AG09319 (cell line): ENCODE measurements at regions not wholly inside any gene's neighbourhood (a gene's known extent, or its start where the extent isn't known, plus 50 kb on each side); places are given as distances from the start of the nearest gene placed in this dataset.
A peak's percentile ranks its signal among the peaks of the same experiment; 100 is the strongest.

Experiments used
- DNase-seq: peaks from one replicate; pipeline ENCODE4 v3.0.0-alpha.2; 2010; ENCODE audit warnings: low read depth; ENCODE audit errors: extremely low read depth
- TF ChIP-seq, protein P1 (sequence below): IDR thresholded peaks from 2 replicates; pipeline ENCODE4 v1.5.1; 2011; ENCODE audit warnings: low read depth, mild to moderate bottlenecking, inconsistent platforms, low read length, moderate library complexity

DNA sequence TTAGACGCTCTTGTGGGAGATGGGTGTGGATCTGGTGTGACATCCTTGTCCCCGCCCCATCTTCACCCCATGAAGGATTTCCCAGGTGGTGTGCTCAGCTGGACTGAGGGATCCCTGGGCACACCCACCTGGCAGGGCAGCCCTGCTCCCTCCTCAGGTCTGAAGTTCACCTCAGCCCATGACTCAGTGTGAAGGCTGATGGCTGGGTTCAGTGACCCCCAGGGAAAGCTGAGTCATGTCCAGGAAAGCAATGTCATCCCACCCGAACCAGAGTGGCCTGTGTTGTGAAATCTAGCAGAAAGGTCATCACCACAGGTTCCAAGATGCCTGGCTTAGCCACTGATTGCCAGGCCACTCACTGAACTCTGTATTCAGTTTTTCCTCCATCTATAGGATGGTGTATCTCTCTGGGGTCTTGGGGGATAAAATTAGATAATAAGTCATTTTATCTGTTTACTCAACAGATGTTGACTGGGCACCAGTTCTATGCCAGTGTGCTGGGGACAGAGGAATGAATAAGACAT is 97.7 kb upstream of the JUN start:
- DNase-seq = peak; percentile 37
- TF ChIP-seq, protein P1, sequence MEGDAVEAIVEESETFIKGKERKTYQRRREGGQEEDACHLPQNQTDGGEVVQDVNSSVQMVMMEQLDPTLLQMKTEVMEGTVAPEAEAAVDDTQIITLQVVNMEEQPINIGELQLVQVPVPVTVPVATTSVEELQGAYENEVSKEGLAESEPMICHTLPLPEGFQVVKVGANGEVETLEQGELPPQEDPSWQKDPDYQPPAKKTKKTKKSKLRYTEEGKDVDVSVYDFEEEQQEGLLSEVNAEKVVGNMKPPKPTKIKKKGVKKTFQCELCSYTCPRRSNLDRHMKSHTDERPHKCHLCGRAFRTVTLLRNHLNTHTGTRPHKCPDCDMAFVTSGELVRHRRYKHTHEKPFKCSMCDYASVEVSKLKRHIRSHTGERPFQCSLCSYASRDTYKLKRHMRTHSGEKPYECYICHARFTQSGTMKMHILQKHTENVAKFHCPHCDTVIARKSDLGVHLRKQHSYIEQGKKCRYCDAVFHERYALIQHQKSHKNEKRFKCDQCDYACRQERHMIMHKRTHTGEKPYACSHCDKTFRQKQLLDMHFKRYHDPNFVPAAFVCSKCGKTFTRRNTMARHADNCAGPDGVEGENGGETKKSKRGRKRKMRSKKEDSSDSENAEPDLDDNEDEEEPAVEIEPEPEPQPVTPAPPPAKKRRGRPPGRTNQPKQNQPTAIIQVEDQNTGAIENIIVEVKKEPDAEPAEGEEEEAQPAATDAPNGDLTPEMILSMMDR = no peak

DNA sequence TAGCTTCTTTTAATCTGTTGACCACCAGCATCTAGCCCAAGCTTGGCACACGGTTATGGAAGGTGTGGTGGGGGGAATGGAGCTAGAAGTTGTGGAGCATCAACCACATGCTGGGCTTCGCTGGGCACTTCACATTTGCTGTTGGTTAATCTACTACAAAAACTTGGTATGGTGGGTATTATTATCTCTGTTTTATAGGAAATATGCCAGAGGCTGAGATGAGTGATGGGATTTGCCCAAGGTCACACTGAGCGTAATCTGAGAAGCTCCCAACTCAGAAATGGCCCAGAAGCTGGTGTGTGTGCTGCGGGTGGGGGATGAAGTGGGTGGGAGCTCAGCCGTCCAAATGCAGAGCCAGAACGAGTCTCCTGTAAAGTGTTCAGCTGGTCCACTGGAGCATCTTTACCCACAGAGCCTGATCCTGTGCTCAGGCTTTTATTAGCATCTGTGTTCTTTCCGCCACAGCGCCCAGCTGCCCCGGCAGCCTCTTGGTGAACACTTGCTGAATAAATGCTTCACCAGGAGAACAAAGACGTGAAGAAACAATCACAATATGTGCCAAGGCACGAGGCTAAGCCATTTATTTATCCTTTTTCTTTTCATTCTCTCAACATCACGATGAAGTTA is 98.6 kb upstream of the JUN start:
- TF ChIP-seq, protein P1 = no peak
- DNase-seq = no peak

DNA sequence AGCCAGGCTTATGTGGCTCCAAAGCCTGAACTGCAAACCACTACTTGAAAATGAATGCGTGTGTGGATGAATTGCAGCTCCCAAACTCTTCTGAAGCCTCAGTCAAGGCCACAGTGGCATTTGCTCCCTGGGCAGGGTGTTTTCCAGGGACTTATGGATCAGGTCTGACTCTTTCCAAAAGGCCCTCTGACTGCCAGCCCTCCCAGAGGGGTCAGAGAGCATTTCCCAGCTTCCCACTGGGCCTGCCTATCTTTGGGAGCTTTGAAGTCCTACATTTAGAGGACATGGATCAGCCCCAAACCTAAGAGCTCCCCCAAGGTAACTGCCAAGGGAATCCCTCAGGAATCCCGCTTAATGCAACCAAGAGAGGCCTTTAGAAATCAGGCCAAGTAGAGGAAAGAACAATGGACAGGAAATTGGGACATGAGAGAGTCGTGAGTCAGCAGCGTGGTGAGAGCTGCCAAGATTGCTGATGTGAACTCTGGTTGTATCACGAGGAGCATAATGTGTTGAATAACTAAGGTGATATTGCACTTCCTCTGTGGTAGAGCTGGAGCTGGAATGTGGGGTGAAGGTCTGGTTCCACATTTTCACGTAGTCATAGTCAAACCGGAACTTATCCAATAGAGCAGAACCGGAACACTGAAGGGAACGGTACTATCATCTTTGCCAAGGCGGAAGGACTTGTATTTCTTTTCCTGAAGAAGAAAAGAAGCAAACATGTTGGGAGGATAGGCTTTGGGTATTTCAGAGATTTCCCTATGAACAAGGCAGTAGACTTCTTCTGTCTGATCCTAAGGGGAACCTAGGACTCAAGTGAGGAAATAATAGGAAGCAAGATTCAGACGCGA is 99.4 kb upstream of the JUN start:
- TF ChIP-seq, protein P1 = no peak
- DNase-seq = peak; percentile 87

DNA sequence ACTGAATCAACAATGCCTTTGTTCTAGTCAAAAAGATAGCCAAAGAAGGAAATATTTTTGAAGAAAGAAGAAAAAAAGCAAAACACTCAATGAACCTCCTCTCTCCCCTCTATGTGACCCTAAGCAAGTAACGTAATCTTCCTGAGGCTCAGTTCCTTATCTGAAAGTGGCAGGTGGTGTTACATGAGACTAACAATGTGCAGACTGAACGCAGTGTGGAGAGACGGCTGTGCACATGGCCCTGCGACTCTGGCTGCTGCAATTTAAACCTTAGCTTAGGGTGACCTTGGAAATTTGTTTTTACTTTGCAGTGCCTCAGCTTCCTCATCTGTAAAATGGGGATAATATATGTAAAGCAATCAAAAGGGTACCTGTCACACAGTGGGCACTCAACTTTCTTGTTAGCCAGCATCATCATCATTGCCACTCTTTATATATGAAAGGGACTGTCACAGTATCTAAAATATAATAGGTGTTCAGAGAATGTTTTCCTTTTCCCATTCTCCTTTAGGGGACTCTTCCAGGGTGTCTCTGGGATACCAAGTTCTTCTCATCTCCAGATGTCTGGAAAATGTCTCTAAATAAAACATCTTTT is 100.1 kb upstream of the JUN start:
- DNase-seq = no peak
- TF ChIP-seq, protein P1 = no peak

DNA sequence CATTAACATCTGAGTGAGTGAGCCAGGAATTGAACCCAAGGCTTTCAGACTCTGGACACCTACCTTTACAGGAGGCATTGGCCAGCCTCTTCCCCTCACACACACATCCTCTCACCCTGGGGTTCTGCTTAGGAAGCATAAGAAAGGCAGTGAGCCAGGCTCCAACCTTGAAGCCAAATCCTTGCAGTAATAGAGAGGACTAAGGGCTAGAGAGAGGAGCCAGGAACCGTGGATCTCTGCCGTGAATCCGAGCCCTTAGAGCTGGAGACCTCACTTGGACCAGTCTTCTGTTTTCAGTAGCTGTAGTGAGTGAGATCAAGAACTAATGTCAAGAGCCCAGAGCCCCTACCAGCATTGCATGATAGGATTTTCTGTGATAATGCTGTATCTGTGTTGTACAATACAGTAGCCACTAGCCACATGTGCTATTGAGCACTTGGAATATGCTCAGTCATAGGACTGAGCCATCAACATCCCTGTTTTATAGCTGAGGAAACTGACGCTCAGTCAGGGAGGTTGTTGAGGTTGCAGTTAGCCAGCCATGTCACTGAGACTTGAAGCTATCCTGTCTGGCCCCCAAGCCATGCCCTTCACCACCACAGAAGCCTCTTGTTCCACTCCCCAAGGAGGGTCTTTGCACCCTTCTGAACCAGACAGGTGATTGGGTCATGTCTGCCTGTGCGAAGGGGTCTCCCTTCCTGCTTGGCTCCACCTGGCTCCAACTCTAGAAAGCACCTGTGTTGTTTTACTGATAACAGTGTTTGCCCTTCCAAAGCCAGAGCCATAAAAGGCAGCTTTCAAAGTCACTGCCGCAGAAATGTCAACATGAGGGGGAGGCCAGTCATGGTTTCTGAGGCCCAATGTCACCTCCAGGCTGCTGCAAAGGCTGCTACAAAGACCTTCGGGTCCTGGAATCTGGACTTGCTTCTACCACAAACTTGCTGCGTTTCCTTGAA is 101.1 kb upstream of the JUN start:
- TF ChIP-seq, protein P1 = no peak

DNA sequence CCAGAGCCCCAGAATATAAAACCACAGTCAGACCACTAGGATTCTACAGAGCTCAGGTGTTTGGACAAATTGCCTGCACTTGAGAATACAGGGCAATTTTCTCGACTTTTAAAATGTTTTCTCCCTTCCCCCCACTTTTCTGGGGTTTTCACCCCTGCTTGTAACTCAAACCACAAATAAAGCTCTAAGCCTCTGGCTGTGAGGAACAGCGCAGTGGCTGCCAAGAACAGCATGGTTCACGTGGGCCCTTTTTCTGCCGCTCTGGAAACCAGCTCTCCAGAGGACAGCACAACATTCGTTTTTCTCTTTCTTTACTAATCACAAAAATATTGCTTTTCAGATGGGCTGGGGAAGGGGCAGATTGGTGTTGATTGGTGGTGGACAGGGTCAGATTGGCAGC is 102.2 kb upstream of the JUN start:
- DNase-seq = no peak
- TF ChIP-seq, protein P1 = no peak

More for the DNA sequence above, 101.1 kb upstream of the JUN start:
- no peak for DNase-seq
